ENCODE measurements at regions not wholly inside any gene's neighbourhood (a gene's known extent, or its start where the extent isn't known, plus 50 kb on each side); places are given as distances from the start of the nearest gene placed in this dataset.
"Not testable (repeated sequence)": the region's sequence is repeated elsewhere in the genome, so short reads cannot be mapped to it uniquely, and the experiment has no call there.

- no peak for DNase-seq (ENCODE audit: low read depth in 3 of 3, low spot score in 1 of 3)
Observed at GRCh38 chr3:11713171-11713570, 69.5 kb upstream of the VGLL4 start.

GRCh38 chr3:11712646-11713045 lies 68.9 kb upstream of the VGLL4 start:
- DNase-seq (ENCODE audit: low read depth in 3 of 3, low spot score in 1 of 3), result no peak

GRCh38 chr3:11711876-11712275 lies 68.2 kb upstream of the VGLL4 start:
- DNase-seq (ENCODE audit: low read depth in 3 of 3, low spot score in 1 of 3), result no peak

- no peak for DNase-seq (ENCODE audit: low read depth in 3 of 3, low spot score in 1 of 3)
Observed at GRCh38 chr3:11709782-11710181, 66.1 kb upstream of the VGLL4 start.

- not testable (repeated sequence) for DNase-seq (ENCODE audit: low read depth in 3 of 3, low spot score in 1 of 3)
Observed at GRCh38 chr3:11707084-11707483, 63.4 kb upstream of the VGLL4 start.

- no peak for DNase-seq (ENCODE audit: low read depth in 3 of 3, low spot score in 1 of 3)
Observed at GRCh38 chr3:11706604-11707003, 62.9 kb upstream of the VGLL4 start.

GRCh38 chr3:11705049-11705448 lies 61.3 kb upstream of the VGLL4 start:
- DNase-seq (ENCODE audit: low read depth in 3 of 3, low spot score in 1 of 3), result no peak

- DNase-seq (ENCODE audit: low read depth in 3 of 3, low spot score in 1 of 3), result no peak
Observed at GRCh38 chr3:11703146-11703545, 59.4 kb upstream of the VGLL4 start.

GRCh38 chr3:11699083-11699427 lies 55.3 kb upstream of the VGLL4 start:
- no peak for DNase-seq (ENCODE audit: low read depth in 3 of 3, low spot score in 1 of 3)

GRCh38 chr3:11698326-11699082 lies 54.8 kb upstream of the VGLL4 start:
- DNase-seq (ENCODE audit: low read depth in 3 of 3, low spot score in 1 of 3), result no peak

GRCh38 chr3:11697701-11698100 lies 54.0 kb upstream of the VGLL4 start:
- no peak for DNase-seq (ENCODE audit: low read depth in 3 of 3, low spot score in 1 of 3)

- DNase-seq (ENCODE audit: low read depth in 3 of 3, low spot score in 1 of 3), result no peak
Observed at GRCh38 chr3:11696054-11696453, 52.3 kb upstream of the VGLL4 start.
